KG1 (cell line): ENCODE measurements at regions not wholly inside any gene's neighbourhood (a gene's known extent, or its start where the extent isn't known, plus 50 kb on each side); places are given as distances from the start of the nearest gene placed in this dataset.

ENCODE experiments used
- DNase-seq: peaks from one replicate; lab custom pipeline; 2025; lab: John Stamatoyannopoulos, UW

DNA sequence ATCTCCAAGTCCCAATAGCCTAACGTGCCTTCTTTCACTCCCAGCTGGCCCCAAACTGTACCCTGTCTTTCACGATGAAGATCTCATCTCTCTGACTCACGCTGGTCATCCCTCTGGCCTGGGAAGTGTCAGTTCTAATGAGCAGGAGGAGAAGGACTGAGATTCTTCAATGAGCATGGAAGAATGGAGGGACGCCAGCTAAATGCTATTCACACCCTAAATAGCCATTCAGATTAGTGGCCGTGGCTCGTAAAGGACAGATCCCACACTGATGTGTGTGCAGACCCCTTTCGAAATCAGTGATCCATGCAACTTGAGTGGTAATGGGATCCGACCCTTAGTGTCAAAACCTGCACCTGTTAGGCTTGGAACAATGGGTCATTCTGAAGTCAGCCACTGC, 75.9 kb upstream of the SMYD2 start:
- DNase-seq = no peak

DNA sequence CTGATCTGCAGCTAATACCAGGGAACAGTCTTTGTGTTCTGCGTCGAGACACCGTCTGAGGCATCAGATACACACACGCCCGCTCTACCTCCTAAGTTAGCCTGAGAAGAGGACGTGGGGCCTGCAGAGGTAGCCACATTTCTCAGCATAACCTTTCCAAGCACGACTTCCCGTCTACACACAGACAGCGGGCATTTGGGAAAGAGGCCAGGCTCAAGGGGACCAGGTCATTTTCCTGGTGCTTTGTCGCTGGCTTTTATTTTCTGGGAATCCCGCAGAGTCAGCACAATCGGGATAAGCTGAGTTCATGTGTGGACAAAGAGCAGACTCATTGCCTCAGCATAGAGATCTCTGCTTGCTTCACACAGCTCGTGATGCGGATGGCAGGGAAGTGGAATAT, 72.5 kb upstream of the SMYD2 start:
- no peak for DNase-seq

DNA sequence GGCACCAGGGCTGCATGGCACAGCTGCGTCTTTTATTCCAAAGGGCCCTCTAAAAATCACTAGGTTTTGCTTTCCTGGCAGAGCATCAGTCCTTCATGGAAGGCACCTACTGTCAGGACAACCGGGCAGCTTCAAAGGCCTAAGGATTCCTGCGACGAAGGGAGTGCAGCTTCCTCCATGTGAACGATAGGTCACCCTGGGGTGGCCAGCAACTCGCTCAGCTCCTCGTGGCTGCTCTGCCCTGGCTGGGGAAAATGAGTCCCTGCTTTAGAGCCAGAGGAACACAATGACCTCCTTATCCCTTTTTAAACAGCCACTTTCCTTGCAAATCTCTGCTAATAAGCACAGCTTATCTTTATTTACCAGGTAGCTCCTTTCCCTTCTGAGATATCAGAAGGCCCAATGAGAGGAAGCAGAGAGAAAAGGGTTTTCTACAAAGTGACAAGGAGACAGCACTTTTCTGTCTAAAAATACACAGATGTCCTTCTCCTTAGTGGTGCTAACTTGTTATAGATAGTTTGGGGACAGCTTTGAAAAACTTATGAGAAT, 71.6 kb upstream of the SMYD2 start:
- DNase-seq = no peak

DNA sequence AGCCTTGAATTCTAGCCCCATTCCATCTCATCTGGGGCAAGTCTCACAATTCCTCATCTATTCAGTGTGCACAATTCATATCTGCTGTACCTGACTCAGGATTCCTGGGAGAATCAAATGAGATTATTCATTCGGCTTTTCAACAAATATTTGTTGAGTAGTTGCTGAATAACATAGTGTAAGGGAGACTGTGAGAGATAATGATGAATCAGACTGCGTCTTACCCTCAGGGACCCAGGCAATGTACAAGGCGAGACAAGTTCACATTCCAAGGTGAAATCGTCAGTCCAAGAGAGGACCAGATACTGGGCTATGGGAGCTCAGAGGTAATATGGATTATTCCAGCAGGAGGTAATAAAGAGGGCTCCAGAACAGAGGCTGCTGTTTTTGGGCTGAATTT, 67.8 kb upstream of the SMYD2 start:
- DNase-seq = no peak

- no peak for DNase-seq
These were observed 66.1 kb upstream of the SMYD2 start for GRCh38 chr1:214214851-214215250.

DNA sequence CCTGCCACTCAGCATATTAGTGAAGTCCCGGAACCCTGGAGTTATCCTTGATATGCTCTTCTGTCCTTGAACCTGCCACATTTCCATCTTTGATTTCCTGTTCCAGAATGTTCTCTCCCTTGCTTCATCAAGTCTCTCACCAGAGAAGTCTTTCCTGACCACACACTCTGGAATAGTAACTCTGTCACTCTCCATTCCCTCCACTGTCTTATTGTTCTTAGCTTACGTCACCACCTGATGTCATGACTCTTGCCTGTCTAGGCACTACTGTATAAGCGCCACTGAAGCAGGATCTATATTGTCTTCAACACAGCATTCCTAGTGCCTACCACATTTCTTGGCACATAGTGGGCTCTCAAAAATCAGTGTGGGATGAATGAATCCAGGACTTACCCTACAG, 65.4 kb upstream of the SMYD2 start:
- no peak for DNase-seq

GRCh38 chr1:214216021-214216420, 64.9 kb upstream of the SMYD2 start:
- DNase-seq = no peak

- DNase-seq = no peak
These were observed 64.2 kb upstream of the SMYD2 start for GRCh38 chr1:214216779-214217178.

- no peak for DNase-seq
These were observed 61.1 kb upstream of the SMYD2 start for GRCh38 chr1:214219902-214220301.

- no peak for DNase-seq
These were observed 60.1 kb upstream of the SMYD2 start for GRCh38 chr1:214220891-214221290.

- no peak for DNase-seq
These were observed 56.2 kb upstream of the SMYD2 start for GRCh38 chr1:214224611-214225354.

DNA sequence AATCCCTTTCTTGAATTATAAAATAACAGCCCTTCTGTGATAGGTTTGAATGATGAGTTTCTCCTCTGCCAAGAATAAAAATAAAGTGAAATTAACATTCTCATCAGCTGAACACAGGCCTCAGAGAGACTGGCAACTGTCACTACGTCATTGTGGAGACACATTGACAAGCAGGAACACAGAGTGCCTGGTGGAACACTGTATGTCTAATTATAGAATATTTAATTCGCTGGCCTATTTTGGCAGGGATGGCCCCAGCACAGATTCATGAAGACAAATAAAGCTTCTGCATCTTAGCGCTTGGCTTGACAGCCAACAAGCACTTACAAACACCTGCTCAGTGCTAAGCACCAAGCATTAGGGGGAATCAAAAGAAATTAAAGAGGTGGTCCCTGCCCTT, 52.0 kb upstream of the SMYD2 start:
- no peak for DNase-seq

DNA sequence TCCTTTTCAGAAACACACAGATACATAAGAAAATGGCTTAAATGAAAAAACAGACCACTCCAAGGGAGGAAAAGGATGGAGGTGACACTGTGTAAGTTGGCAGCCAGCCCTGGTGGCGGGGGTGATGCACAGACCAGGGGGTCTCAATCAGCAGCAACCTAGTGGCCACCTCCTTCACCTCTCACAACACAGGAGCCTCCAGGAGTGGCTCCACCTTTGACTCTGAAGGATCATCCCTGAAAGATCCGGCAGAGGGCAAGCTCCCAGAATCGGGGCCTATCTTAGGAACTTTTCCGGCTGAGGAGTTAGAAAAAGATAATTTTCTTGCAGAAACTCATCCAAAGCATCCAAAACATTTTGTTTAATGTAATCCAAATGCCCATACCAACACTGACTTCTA, 51.2 kb upstream of the SMYD2 start:
- no peak for DNase-seq
